WTC11 (cell line): ENCODE measurements at regions not wholly inside any gene's neighbourhood (a gene's known extent, or its start where the extent isn't known, plus 50 kb on each side); places are given as distances from the start of the nearest gene placed in this dataset.

ENCODE experiments used
- ATAC-seq: fragments of 200-7000 bp; cut with Tn5 transposase; 2 replicates; pipeline ENCODE4 v1.10.0; 2021; ENCODE audit warnings: mild to moderate bottlenecking, moderate library complexity
- CTCF ChIA-PET: fragments of 300-600 bp; sonication (Branson Sonifier 250); formaldehyde crosslinking; loops from one replicate; lab custom pipeline; 2021; ENCODE audit warnings: antibody characterized with exemption; lab: Charles Lee
- POLR2A ChIA-PET: fragments of 350-600 bp; sonication (Branson Sonifier 250); formaldehyde crosslinking; loops from one replicate; lab custom pipeline; 2021; ENCODE audit warnings: antibody characterized with exemption; lab: Charles Lee
- DNase-seq: peaks from one replicate; pipeline ENCODE4 v3.0.0; 2021; ENCODE audit warnings: low spot score
- H3K27ac Mint-ChIP-seq: 2 replicates; pipeline ENCODE4 v1.8.0; 2021; ENCODE audit warnings: mixed read lengths
- H3K27me3 Mint-ChIP-seq: 2 replicates; pipeline ENCODE4 v1.8.0; 2021; ENCODE audit warnings: low read depth, mild to moderate bottlenecking, moderate library complexity, mixed read lengths
- H3K36me3 Mint-ChIP-seq: 2 replicates; pipeline ENCODE4 v1.8.0; 2021; ENCODE audit warnings: mixed read lengths
- H3K4me1 Mint-ChIP-seq: 2 replicates; pipeline ENCODE4 v1.8.0; 2022; ENCODE audit warnings: mixed read lengths
- H3K4me3 Mint-ChIP-seq: 2 replicates; pipeline ENCODE4 v1.8.0; 2021; ENCODE audit warnings: mild to moderate bottlenecking, moderate library complexity, mixed read lengths
- H3K9me3 Mint-ChIP-seq: 2 replicates; pipeline ENCODE4 v1.8.0; 2021; ENCODE audit warnings: mixed read lengths
- ERG ChIP-seq: fragments of 250-450 bp; sonication (Bioruptor Pico); IDR thresholded peaks from 2 replicates; pipeline ENCODE4 v1.8.0; 2021; ENCODE audit warnings: mild to moderate bottlenecking
- FOXK1 ChIP-seq: sonication (generic); formaldehyde crosslinking; IDR thresholded peaks from 2 replicates; pipeline ENCODE4 v1.8.0; 2022; ENCODE audit warnings: mild to moderate bottlenecking, moderate library complexity, missing genetic modification reagents
- GTF2I ChIP-seq: fragments of 250-450 bp; sonication (Bioruptor Pico); conservative IDR thresholded peaks from 2 replicates; pipeline ENCODE4 v1.4.0; 2021; ENCODE audit warnings: mild to moderate bottlenecking
- HMGA2 ChIP-seq: fragments of 250-450 bp; sonication (Bioruptor Pico); IDR thresholded peaks from 2 replicates; pipeline ENCODE4 v1.4.0; 2021; ENCODE audit warnings: mild to moderate bottlenecking, moderate library complexity
- KAT7 ChIP-seq: sonication (generic); formaldehyde crosslinking; IDR thresholded peaks from 2 replicates; pipeline ENCODE4 v1.8.1; 2023; ENCODE audit warnings: missing genetic modification reagents, mild to moderate bottlenecking, borderline replicate concordance
- MAX ChIP-seq: sonication (generic); formaldehyde crosslinking; IDR thresholded peaks from 2 replicates; pipeline ENCODE4 v1.8.0; 2022; ENCODE audit warnings: mild to moderate bottlenecking, missing genetic modification reagents
- NFATC4 ChIP-seq: fragments of 250-450 bp; sonication (Bioruptor Pico); IDR thresholded peaks from 2 replicates; pipeline ENCODE4 v1.9.0; 2021; ENCODE audit warnings: mild to moderate bottlenecking
- NR2C2 ChIP-seq: sonication (generic); formaldehyde crosslinking; IDR thresholded peaks from 2 replicates; pipeline ENCODE4 v1.8.0; 2022; ENCODE audit warnings: mild to moderate bottlenecking, missing genetic modification reagents
- NR3C1 ChIP-seq: sonication (generic); formaldehyde crosslinking; conservative IDR thresholded peaks from 2 replicates; pipeline ENCODE4 v1.8.1; 2023; ENCODE audit warnings: low read depth, mild to moderate bottlenecking, missing genetic modification reagents
- OVOL2 ChIP-seq: fragments of 250-450 bp; sonication (Bioruptor Pico); IDR thresholded peaks from 2 replicates; pipeline ENCODE4 v1.9.0; 2021; ENCODE audit warnings: mild to moderate bottlenecking, borderline replicate concordance
- PRRX2 ChIP-seq: fragments of 250-450 bp; sonication (Bioruptor Pico); IDR thresholded peaks from 2 replicates; pipeline ENCODE4 v1.8.0; 2021; ENCODE audit warnings: mild to moderate bottlenecking
- SOX15 ChIP-seq: fragments of 250-450 bp; sonication (Bioruptor Pico); IDR thresholded peaks from 2 replicates; pipeline ENCODE4 v1.9.0; 2021; ENCODE audit warnings: mild to moderate bottlenecking
- TP53 ChIP-seq: sonication (generic); formaldehyde crosslinking; IDR thresholded peaks from 2 replicates; pipeline ENCODE4 v1.8.1; 2023; ENCODE audit warnings: mild to moderate bottlenecking, missing genetic modification reagents
- ZNF219 ChIP-seq: sonication (generic); formaldehyde crosslinking; IDR thresholded peaks from 2 replicates; pipeline ENCODE4 v1.8.0; 2023; ENCODE audit warnings: missing genetic modification reagents, mild to moderate bottlenecking, borderline replicate concordance
- ZNF317 ChIP-seq: sonication (generic); formaldehyde crosslinking; IDR thresholded peaks from 2 replicates; pipeline ENCODE4 v1.8.1; 2023; ENCODE audit warnings: low read depth, mild to moderate bottlenecking, moderate library complexity, missing genetic modification reagents, borderline replicate concordance
- ZSCAN18 ChIP-seq: fragments of 250-450 bp; sonication (Bioruptor Pico); IDR thresholded peaks from 2 replicates; pipeline ENCODE4 v2.1.2; 2022; ENCODE audit warnings: mild to moderate bottlenecking, moderate library complexity
- TF ChIP-seq, protein P1 (sequence below): sonication (generic); formaldehyde crosslinking; IDR thresholded peaks from 2 replicates; pipeline ENCODE4 v1.8.1; 2022; ENCODE audit warnings: low read depth, mild to moderate bottlenecking, moderate library complexity, missing genetic modification reagents, borderline replicate concordance
- TF ChIP-seq, protein P2 (sequence below): sonication (generic); formaldehyde crosslinking; IDR thresholded peaks from 2 replicates; pipeline ENCODE4 v1.8.1; 2023; ENCODE audit warnings: mild to moderate bottlenecking, moderate library complexity, missing genetic modification reagents
- TF ChIP-seq, protein P3 (sequence below): sonication (generic); formaldehyde crosslinking; IDR thresholded peaks from 2 replicates; pipeline ENCODE4 v1.8.0; 2022; ENCODE audit warnings: mild to moderate bottlenecking, missing genetic modification reagents
- TF ChIP-seq, protein P4 (sequence below): fragments of 200-600 bp; IDR thresholded peaks from 2 replicates; pipeline ENCODE4 v1.8.0; 2022; ENCODE audit warnings: antibody characterized with exemption
- TF ChIP-seq, protein P5 (sequence below): sonication (generic); formaldehyde crosslinking; conservative IDR thresholded peaks from 2 replicates; pipeline ENCODE4 v1.8.1; 2023; ENCODE audit warnings: mild to moderate bottlenecking, low read depth, missing genetic modification reagents, moderate library complexity

GRCh38 chr1:113013823-113014222, 57.8 kb upstream of the SLC16A1 start:
- no peaks in the 10 kb centered on the region for H3K27me3 Mint-ChIP-seq
- 0 out of 2 replicates have a peak overlapping the region, but pooled peaks have one; percentile 45 for H3K27ac Mint-ChIP-seq
- H3K9me3 Mint-ChIP-seq, result peaks cover 4% of the 10 kb centered on the region
- DNase-seq (no peak), ATAC-seq (no peak)
- H3K36me3 Mint-ChIP-seq, result peaks cover 7% of the 10 kb centered on the region; the same call in 1 of the 2 replicates
- H3K4me3 Mint-ChIP-seq, result no peak overlapping the region
- POLR2A ChIA-PET, result interaction anchor here (0.7 kb wide), 1 partner anchor 498 kb away, joined by 4 read pairs; no protein-coding TSS in a partner anchor
- TF ChIP-seq NR2C2 (CRISPR knock-in tag) (no peak), NR3C1 (CRISPR knock-in tag) (no peak), FOXK1 (CRISPR knock-in tag) (no peak), OVOL2 (no peak), KAT7 (CRISPR knock-in tag) (no peak), ZNF317 (CRISPR knock-in tag) (no peak), HMGA2 (CRISPR knock-in tag) (no peak)
- CTCF ChIA-PET, result interaction anchor here (1.2 kb wide), 1 partner anchor 59 kb away, joined by 3 read pairs; the partner anchor contains the start of gene LRIG2
- no peaks in the 10 kb centered on the region for H3K4me1 Mint-ChIP-seq

DNA sequence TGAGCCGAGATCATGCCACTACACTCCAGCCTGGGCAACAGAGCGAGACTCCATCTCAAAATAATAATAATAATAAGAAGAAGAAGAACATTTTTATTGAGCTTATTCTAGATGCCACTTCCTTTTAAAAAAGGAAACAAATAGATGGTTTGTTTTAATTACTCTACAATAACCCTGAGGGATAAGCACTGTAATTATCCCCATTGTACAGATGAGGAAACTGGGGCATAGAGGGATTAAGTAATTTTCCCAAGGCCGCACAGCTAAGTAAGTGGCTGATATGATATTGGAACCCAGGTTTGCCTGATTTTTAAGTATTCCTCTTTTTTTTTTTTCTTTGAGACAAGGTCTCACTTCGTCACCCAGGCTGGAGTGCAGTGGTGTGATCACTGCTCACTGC, 58.5 kb upstream of the LRIG2 start:
- POLR2A ChIA-PET, result interaction anchor here (0.5 to 0.9 kb wide), 2 partner anchors 28 to 121 kb away, joined by 3 read pairs; no protein-coding TSS in a partner anchor
- H3K9me3 Mint-ChIP-seq, result peaks cover 4% of the 10 kb centered on the region
- no peak for TF ChIP-seq TP53 (CRISPR knock-in tag)
- TF ChIP-seq, protein P1, sequence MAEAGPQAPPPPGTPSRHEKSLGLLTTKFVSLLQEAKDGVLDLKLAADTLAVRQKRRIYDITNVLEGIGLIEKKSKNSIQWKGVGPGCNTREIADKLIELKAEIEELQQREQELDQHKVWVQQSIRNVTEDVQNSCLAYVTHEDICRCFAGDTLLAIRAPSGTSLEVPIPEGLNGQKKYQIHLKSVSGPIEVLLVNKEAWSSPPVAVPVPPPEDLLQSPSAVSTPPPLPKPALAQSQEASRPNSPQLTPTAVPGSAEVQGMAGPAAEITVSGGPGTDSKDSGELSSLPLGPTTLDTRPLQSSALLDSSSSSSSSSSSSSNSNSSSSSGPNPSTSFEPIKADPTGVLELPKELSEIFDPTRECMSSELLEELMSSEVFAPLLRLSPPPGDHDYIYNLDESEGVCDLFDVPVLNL (CRISPR knock-in tag), result no peak
- TF ChIP-seq NFATC4 (CRISPR knock-in tag), result no peak
- TF ChIP-seq, protein P2, sequence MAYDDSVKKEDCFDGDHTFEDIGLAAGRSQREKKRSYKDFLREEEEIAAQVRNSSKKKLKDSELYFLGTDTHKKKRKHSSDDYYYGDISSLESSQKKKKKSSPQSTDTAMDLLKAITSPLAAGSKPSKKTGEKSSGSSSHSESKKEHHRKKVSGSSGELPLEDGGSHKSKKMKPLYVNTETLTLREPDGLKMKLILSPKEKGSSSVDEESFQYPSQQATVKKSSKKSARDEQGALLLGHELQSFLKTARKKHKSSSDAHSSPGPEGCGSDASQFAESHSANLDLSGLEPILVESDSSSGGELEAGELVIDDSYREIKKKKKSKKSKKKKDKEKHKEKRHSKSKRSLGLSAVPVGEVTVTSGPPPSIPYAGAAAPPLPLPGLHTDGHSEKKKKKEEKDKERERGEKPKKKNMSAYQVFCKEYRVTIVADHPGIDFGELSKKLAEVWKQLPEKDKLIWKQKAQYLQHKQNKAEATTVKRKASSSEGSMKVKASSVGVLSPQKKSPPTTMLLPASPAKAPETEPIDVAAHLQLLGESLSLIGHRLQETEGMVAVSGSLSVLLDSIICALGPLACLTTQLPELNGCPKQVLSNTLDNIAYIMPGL (CRISPR knock-in tag), result no peak
- no peak for TF ChIP-seq ZNF219
- TF ChIP-seq, protein P3, sequence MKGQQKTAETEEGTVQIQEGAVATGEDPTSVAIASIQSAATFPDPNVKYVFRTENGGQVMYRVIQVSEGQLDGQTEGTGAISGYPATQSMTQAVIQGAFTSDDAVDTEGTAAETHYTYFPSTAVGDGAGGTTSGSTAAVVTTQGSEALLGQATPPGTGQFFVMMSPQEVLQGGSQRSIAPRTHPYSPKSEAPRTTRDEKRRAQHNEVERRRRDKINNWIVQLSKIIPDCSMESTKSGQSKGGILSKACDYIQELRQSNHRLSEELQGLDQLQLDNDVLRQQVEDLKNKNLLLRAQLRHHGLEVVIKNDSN (CRISPR knock-in tag), result no peak
- TF ChIP-seq SOX15, result no peak
- TF ChIP-seq ZNF317 (CRISPR knock-in tag), result no peak
- no peak for TF ChIP-seq ERG (CRISPR knock-in tag)
- TF ChIP-seq GTF2I, result no peak
- no peak for TF ChIP-seq NR3C1 (CRISPR knock-in tag)
- TF ChIP-seq, protein P4, sequence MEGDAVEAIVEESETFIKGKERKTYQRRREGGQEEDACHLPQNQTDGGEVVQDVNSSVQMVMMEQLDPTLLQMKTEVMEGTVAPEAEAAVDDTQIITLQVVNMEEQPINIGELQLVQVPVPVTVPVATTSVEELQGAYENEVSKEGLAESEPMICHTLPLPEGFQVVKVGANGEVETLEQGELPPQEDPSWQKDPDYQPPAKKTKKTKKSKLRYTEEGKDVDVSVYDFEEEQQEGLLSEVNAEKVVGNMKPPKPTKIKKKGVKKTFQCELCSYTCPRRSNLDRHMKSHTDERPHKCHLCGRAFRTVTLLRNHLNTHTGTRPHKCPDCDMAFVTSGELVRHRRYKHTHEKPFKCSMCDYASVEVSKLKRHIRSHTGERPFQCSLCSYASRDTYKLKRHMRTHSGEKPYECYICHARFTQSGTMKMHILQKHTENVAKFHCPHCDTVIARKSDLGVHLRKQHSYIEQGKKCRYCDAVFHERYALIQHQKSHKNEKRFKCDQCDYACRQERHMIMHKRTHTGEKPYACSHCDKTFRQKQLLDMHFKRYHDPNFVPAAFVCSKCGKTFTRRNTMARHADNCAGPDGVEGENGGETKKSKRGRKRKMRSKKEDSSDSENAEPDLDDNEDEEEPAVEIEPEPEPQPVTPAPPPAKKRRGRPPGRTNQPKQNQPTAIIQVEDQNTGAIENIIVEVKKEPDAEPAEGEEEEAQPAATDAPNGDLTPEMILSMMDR, result no peak
- TF ChIP-seq, protein P5, sequence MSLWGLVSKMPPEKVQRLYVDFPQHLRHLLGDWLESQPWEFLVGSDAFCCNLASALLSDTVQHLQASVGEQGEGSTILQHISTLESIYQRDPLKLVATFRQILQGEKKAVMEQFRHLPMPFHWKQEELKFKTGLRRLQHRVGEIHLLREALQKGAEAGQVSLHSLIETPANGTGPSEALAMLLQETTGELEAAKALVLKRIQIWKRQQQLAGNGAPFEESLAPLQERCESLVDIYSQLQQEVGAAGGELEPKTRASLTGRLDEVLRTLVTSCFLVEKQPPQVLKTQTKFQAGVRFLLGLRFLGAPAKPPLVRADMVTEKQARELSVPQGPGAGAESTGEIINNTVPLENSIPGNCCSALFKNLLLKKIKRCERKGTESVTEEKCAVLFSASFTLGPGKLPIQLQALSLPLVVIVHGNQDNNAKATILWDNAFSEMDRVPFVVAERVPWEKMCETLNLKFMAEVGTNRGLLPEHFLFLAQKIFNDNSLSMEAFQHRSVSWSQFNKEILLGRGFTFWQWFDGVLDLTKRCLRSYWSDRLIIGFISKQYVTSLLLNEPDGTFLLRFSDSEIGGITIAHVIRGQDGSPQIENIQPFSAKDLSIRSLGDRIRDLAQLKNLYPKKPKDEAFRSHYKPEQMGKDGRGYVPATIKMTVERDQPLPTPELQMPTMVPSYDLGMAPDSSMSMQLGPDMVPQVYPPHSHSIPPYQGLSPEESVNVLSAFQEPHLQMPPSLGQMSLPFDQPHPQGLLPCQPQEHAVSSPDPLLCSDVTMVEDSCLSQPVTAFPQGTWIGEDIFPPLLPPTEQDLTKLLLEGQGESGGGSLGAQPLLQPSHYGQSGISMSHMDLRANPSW, result no peak
- TF ChIP-seq PRRX2, result no peak
- TF ChIP-seq ZSCAN18 (CRISPR knock-in tag), result no peak
- no peak for TF ChIP-seq MAX (CRISPR knock-in tag)

More for the DNA sequence above, 58.5 kb upstream of the LRIG2 start:
- Mint-ChIP-seq H3K36me3 (peaks cover 7% of the 10 kb centered on the region; the same call in 1 of the 2 replicates), H3K27me3 (no peaks in the 10 kb centered on the region), H3K4me1 (no peaks in the 10 kb centered on the region), H3K4me3 (no peak overlapping the region), H3K27ac (no peak overlapping the region)
- ATAC-seq (no peak), DNase-seq (no peak)
- CTCF ChIA-PET, result interaction anchor here (1.2 kb wide), 2 partner anchors 28 to 58 kb away, joined by 3 to 4 read pairs; partner anchors contain the start of gene LRIG2
